ENCODE measurements at regions not wholly inside any gene's neighbourhood (a gene's known extent, or its start where the extent isn't known, plus 50 kb on each side); places are given as distances from the start of the nearest gene placed in this dataset.
"Not testable (repeated sequence)": the region's sequence is repeated elsewhere in the genome, so short reads cannot be mapped to it uniquely, and the experiment has no call there.

DNA sequence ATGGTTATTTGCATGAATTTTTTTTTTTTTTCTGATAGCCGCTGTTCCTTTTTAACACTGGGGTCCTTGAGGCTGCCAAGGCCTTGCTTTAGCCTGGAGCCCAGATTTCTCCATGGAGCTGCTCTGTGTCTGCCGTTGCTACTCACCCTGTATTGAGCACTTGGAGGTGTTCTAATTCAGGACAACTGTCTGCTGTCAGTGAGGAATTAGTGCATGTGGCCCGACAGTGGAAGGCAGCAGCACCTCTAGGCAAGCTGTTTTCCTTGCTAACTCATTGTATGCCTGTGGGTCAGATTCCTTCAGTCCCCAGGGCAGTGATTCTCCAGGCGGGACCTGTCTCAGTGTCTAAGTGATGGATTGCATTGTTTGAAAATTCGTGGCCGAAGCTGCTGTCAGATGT is 147.7 kb upstream of the DPP10 start:
- H3K9me3 ChIP-seq (ENCODE audit: control insufficient read depth in 4 of 4, low read length in 3 of 4), result no peaks in the 10 kb centered on the region
- 46% methylated on average over 6 of the region's 6 CpGs for WGBS
- no peak for DNase-seq (ENCODE audit: low spot score)
- no peaks in the 10 kb centered on the region for H3K4me1 ChIP-seq (ENCODE audit: control insufficient read depth in 4 of 4, insufficient read depth in 4 of 4, low read length in 3 of 4)
- no peak overlapping the region for H3K27ac ChIP-seq (ENCODE audit: low read depth in 1 of 2, low read length in 2 of 2)
- no peak overlapping the region for H3K9ac ChIP-seq (ENCODE audit: low read depth in 1 of 2, low read length in 2 of 2)
- no peak for TF ChIP-seq NR2F2 (IDR thresholded peaks at IDR 0.05)
- no peak for TF ChIP-seq GABPA (IDR thresholded peaks at IDR 0.05 in 1 of 2, conservative IDR thresholded peaks at IDR 0.05 in 1 of 2)
- TF ChIP-seq, protein P1, sequence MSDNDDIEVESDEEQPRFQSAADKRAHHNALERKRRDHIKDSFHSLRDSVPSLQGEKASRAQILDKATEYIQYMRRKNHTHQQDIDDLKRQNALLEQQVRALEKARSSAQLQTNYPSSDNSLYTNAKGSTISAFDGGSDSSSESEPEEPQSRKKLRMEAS (IDR thresholded peaks at IDR 0.05), result no peak
- TF ChIP-seq FOXA1 (IDR thresholded peaks at IDR 0.05), result no peak
- TF ChIP-seq YY1 (IDR thresholded peaks at IDR 0.05), result no peak
- TF ChIP-seq RAD21 (IDR thresholded peaks at IDR 0.05), result no peak
- TF ChIP-seq, protein P2, sequence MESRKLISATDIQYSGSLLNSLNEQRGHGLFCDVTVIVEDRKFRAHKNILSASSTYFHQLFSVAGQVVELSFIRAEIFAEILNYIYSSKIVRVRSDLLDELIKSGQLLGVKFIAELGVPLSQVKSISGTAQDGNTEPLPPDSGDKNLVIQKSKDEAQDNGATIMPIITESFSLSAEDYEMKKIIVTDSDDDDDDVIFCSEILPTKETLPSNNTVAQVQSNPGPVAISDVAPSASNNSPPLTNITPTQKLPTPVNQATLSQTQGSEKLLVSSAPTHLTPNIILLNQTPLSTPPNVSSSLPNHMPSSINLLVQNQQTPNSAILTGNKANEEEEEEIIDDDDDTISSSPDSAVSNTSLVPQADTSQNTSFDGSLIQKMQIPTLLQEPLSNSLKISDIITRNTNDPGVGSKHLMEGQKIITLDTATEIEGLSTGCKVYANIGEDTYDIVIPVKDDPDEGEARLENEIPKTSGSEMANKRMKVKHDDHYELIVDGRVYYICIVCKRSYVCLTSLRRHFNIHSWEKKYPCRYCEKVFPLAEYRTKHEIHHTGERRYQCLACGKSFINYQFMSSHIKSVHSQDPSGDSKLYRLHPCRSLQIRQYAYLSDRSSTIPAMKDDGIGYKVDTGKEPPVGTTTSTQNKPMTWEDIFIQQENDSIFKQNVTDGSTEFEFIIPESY (IDR thresholded peaks at IDR 0.05), result no peak
- TF ChIP-seq, protein P3, sequence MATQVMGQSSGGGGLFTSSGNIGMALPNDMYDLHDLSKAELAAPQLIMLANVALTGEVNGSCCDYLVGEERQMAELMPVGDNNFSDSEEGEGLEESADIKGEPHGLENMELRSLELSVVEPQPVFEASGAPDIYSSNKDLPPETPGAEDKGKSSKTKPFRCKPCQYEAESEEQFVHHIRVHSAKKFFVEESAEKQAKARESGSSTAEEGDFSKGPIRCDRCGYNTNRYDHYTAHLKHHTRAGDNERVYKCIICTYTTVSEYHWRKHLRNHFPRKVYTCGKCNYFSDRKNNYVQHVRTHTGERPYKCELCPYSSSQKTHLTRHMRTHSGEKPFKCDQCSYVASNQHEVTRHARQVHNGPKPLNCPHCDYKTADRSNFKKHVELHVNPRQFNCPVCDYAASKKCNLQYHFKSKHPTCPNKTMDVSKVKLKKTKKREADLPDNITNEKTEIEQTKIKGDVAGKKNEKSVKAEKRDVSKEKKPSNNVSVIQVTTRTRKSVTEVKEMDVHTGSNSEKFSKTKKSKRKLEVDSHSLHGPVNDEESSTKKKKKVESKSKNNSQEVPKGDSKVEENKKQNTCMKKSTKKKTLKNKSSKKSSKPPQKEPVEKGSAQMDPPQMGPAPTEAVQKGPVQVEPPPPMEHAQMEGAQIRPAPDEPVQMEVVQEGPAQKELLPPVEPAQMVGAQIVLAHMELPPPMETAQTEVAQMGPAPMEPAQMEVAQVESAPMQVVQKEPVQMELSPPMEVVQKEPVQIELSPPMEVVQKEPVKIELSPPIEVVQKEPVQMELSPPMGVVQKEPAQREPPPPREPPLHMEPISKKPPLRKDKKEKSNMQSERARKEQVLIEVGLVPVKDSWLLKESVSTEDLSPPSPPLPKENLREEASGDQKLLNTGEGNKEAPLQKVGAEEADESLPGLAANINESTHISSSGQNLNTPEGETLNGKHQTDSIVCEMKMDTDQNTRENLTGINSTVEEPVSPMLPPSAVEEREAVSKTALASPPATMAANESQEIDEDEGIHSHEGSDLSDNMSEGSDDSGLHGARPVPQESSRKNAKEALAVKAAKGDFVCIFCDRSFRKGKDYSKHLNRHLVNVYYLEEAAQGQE (IDR thresholded peaks at IDR 0.05), result no peak
- TF ChIP-seq, protein P4, sequence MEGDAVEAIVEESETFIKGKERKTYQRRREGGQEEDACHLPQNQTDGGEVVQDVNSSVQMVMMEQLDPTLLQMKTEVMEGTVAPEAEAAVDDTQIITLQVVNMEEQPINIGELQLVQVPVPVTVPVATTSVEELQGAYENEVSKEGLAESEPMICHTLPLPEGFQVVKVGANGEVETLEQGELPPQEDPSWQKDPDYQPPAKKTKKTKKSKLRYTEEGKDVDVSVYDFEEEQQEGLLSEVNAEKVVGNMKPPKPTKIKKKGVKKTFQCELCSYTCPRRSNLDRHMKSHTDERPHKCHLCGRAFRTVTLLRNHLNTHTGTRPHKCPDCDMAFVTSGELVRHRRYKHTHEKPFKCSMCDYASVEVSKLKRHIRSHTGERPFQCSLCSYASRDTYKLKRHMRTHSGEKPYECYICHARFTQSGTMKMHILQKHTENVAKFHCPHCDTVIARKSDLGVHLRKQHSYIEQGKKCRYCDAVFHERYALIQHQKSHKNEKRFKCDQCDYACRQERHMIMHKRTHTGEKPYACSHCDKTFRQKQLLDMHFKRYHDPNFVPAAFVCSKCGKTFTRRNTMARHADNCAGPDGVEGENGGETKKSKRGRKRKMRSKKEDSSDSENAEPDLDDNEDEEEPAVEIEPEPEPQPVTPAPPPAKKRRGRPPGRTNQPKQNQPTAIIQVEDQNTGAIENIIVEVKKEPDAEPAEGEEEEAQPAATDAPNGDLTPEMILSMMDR (IDR thresholded peaks at IDR 0.05; ENCODE audit: low read depth, low read length, missing input control), result no peak
- TF ChIP-seq JUND (IDR thresholded peaks at IDR 0.05), result no peak
- TF ChIP-seq, protein P5, sequence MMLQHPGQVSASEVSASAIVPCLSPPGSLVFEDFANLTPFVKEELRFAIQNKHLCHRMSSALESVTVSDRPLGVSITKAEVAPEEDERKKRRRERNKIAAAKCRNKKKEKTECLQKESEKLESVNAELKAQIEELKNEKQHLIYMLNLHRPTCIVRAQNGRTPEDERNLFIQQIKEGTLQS (IDR thresholded peaks at IDR 0.05), result no peak
- TF ChIP-seq SP1 (IDR thresholded peaks at IDR 0.05), result no peak
- no peak for TF ChIP-seq HNF4A (conservative IDR thresholded peaks at IDR 0.05)
- TF ChIP-seq HNF4G (IDR thresholded peaks at IDR 0.05), result no peak
- TF ChIP-seq FOXA2 (IDR thresholded peaks at IDR 0.05), result no peak
- TF ChIP-seq TAF1 (conservative IDR thresholded peaks at IDR 0.05), result no peak
- TF ChIP-seq EGR1 (IDR thresholded peaks at IDR 0.05; ENCODE audit: low read depth in 2 of 2), result no peak
- no peak for TF ChIP-seq RXRA (IDR thresholded peaks at IDR 0.05)
- H3K36me3 ChIP-seq (ENCODE audit: control insufficient read depth in 4 of 4, insufficient read depth in 3 of 4, low read depth in 1 of 4, low read length in 3 of 4), result no peaks in the 10 kb centered on the region
- no peaks in the 10 kb centered on the region for H3K27me3 ChIP-seq (ENCODE audit: control insufficient read depth in 4 of 4, insufficient read depth in 4 of 4, low read length in 3 of 4)
- H3K4me3 ChIP-seq (ENCODE audit: low read depth in 1 of 3, low read length in 3 of 3), result no peak overlapping the region

DNA sequence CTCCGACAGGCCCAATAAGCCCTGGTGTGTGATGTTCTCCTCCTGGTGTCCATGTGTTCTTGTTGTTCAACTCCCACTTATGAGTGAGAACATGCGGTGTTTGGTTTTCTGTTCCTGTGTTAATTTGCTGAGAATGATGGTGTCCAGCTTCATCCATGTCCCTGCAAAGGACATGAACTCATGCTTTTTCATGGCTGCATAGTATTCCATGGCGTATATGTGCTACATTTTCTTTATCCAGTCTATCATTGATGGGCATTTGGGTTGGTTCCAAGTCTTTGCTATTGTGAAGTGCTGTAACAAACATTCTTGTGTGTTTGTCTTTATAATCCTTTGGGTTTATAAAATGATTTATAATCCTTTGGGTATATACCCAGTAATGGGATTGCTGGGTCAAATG is 142.1 kb upstream of the DPP10 start:
- not testable (repeated sequence) for H3K4me1 ChIP-seq (ENCODE audit: control insufficient read depth in 4 of 4, insufficient read depth in 4 of 4, low read length in 3 of 4); H3K27ac ChIP-seq (ENCODE audit: low read depth in 1 of 2, low read length in 2 of 2); H3K9ac ChIP-seq (ENCODE audit: low read depth in 1 of 2, low read length in 2 of 2); H3K4me3 ChIP-seq (ENCODE audit: low read depth in 1 of 3, low read length in 3 of 3); H3K9me3 ChIP-seq (ENCODE audit: control insufficient read depth in 4 of 4, low read length in 3 of 4); H3K27me3 ChIP-seq (ENCODE audit: control insufficient read depth in 4 of 4, insufficient read depth in 4 of 4, low read length in 3 of 4); DNase-seq (ENCODE audit: low spot score); H3K36me3 ChIP-seq (ENCODE audit: control insufficient read depth in 4 of 4, insufficient read depth in 3 of 4, low read depth in 1 of 4, low read length in 3 of 4)
- 84% methylated on average over 3 of the region's 3 CpGs for WGBS

Data from liver (tissue), 8 donors.